DMS 273 (cell line): ENCODE measurements at regions not wholly inside any gene's neighbourhood (a gene's known extent, or its start where the extent isn't known, plus 50 kb on each side); places are given as distances from the start of the nearest gene placed in this dataset.
"Not testable (repeated sequence)": the region's sequence is repeated elsewhere in the genome, so short reads cannot be mapped to it uniquely, and the experiment has no call there.

Experiments
- DNase-seq: peaks from one replicate; lab custom pipeline; 2025; ENCODE audit not compliant: unreplicated experiment; lab: John Stamatoyannopoulos, UW

DNA sequence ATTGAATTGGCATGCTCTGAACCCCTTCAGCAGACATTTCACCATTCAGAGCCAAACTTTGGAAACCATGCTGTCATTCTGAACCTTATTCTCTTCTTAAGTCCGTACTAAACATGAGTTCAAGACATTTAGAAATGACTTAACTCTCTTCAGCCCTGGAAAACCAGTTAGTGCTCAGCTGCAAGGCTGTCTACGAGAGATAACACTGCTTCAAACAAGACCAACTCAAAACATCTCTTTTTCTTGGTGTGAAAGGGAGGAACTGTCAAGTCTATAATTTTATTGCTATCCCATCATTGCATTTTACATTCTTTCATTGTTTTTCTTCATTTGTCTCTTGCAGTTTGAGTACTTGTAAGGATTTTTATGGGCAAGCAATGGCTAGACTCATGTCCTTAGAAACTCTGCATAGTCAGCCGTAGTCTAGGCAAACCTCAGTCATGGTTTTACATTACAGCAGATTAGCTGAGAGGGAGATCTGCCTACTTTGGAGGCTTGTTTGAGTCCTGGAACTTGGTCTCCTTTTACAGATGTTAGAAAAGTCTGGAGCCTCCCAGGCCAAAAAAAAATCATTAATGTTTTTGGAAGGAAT, 120.6 kb upstream of the JADE1 start:
- DNase-seq = no peak

DNA sequence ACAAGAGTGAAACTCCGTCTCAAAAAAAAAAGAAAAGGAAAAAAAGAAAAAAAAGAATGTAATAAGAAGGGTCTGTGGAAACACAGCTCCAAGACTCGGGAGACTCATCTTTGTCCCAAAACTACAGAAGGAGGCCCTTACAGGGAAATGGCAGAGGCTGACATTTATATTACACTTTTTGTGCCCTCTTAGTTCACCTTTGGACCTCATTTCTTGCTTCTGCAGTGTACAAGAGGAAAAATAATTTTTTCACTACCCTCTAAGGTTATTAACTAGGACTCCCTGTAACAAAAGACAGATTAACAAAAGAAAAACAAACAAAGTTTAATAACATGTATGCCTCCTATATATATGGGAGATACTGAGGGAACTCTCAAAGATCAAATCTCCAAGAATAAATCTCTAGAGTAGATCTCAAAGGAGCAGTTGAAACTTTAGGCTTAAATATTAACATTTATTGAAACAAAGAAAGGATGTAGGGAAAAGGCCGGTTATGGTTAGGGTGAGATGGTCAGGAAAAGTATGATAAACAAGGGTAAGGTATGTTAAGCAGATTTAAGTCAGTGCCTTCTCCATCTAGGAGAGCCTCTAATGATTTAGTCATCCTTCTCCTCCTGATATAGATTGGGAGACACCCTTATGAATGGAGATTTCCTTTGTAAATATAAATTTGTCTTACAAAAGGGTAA, 121.3 kb upstream of the JADE1 start:
- DNase-seq = no peak

GRCh38 chr4:128686810-128687209, 122.7 kb upstream of the JADE1 start:
- DNase-seq = no peak

GRCh38 chr4:128686032-128686465, 123.5 kb upstream of the JADE1 start:
- DNase-seq = no peak

GRCh38 chr4:128684016-128684415, 125.5 kb upstream of the JADE1 start:
- DNase-seq = no peak

DNA sequence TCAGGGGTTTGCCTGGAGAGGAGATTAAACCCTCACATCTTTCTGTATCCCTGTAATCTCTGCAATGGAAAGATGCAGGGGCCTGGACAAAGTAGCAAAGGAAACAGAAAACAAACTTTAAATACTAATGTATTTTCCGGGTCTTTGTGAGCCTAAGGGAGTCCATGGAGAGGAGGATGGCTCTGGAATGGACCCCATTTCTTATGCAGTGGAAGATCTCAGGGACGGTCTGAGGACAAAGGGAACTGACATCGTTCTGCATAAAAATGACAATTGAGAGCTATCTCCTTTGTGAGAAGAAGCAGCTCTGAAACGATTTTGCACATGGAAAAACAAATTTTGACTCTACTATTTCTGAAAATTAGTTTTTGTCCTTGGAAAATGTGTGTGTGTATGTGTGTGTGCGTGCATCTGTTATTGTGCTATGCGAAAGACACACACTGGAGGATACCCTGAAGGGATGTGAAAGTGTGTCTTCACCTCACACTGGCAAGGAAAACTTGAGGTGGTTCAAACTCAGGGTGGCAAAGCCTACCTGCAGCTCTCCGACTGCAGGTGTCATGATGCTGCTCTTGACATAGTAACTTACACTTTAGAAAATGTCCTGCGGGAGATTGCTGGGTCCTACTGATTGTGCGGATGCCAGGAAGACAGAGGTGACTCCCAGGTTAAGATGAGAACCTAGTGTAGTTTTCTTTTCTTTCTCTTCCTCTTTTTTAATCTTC, 126.4 kb upstream of the JADE1 start:
- DNase-seq = no peak

- DNase-seq = no peak
Observed at GRCh38 chr4:128676095-128676494, 133.4 kb upstream of the JADE1 start.

- DNase-seq = no peak
Observed at GRCh38 chr4:128675083-128675482, 134.4 kb upstream of the JADE1 start.

DNA sequence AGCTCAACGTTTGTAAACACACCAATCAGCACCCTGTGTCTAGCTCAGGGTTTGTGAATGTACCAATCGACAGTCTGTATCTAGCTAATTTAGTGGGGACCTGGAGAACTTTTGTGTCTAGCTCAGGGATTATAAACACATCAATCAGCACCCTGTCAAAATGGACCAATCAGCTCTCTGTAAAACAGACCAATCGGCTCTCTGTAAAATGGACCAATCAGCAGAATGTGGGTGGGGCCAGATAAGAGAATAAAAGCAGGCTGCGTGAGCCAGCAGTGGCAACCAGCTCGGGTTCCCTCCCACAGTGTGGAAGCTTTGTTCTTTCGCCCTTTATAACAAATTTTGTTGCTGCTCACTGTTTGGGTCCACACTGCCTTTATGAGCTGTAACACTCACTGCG, 136.3 kb upstream of the JADE1 start:
- not testable (repeated sequence) for DNase-seq

DNA sequence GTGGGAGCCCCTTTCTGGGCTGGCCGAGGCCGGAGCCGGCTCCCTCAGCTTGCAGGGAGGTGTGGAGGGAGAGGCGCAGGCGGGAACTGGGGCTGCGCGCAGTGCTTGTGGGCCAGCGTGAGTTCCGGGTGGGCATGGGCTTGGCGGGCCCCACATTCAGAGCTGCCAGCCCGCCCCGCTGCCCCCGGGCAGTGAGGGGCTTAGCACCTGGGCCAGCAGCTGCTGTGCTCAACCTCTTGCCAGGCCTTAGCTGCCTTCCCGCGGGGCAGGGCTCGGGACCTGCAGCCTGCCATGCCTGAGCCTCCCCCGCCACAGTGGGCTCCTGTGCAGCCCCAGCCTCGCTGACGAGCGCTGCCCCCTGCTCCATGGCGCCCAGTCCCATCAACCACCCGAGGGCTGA, 136.9 kb upstream of the JADE1 start:
- not testable (repeated sequence) for DNase-seq

- no peak for DNase-seq
Observed at GRCh38 chr4:128670513-128670912, 139.0 kb upstream of the JADE1 start.

DNA sequence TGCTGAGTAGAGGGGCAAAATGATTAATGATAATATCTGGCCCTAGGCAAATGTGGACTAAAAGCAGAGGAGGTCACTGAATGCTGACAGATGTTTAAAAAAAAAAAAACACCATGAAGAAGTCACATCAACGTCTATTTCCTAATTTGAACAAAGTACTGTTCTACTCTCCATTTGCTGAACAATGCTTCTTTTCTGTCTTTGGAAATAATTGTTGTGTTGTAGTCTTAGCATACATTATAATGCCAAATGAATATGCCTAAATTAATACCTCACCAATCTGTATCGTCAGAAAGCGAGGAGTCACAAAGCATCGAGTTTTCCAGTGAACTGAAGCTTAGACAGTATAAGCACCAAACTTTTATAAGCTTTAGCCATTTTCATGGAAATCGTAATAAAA, 140.9 kb upstream of the JADE1 start:
- no peak for DNase-seq

- DNase-seq = no peak
Observed at GRCh38 chr4:128665514-128665913, 144.0 kb upstream of the JADE1 start.

DNA sequence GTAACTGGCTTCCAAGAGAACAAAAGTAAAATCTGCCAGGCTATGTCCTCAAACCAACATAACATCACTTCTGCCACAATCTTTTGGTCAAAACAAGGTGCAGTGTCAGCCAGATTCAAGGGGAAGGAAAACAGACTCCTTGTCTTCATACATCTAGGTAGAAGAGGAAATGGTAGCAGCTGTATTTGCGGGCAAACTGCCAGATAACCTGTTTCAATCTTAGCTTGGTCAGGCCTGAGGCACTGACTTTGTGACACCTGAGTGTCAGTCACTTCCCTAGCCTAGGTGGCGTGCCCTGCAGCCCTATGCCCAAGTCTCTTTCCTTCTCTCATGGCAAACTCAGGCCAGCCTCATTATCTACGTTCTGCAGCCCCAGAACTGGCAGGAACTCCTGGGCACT, 146.2 kb upstream of the JADE1 start:
- peak; percentile 6 for DNase-seq

DNA sequence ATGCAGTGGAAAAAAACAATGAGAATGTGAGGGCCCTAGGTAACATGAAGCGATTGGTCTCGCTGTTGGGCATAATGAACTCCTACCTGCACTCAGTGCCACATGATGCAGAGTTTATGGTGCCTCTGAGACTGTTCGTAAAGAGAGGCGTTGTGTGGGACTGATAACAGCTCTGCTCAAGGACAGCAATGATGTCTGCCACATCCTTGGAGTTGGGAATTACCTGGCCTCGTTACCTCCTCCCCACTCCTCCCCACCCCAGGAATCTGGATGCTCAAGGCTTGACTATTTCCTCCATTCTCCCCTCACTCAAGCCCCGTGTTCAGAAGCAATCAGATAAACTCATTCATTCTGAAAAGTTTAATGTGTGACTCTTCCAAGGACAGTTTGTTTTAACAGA, 148.0 kb upstream of the JADE1 start:
- DNase-seq = no peak

DNA sequence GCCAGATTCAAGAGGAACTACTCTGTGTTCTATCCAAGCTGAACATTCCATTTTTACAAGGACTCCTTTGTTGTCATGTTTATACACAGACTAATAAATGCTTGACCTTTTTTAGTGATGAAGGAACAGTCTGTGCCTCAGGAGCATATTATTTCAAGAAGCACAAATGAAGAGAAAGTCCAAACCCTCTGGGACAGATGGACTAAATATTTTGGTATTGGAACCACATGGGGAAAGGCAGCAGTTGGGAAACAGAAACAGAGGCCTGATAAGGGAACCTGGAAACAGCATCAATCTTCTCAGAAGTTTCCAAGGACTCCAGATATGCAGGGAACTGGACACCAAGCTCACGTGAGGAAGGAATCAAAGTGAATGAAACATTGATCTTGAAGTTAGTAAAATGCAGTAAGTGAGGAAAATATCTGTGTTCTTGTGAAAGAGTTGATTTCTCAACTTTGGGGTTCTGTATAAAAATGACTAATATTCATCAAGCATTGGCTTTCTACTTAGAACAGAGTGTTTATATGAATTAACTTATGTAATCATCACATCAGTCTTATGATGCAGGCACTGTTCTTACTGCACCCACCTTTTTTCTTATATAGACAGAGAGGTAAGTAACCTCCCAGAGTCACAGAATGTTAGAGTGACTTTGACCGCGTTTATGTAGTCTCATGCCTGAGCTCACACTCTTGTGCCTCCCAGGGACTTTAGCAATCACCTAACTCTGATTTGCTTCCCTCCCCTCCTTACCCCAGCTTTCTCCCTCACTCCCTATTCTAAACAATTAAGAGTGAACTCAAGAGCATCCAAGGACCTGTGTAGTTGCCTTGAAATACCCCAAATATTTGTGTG, 148.9 kb upstream of the JADE1 start:
- DNase-seq = no peak

DNA sequence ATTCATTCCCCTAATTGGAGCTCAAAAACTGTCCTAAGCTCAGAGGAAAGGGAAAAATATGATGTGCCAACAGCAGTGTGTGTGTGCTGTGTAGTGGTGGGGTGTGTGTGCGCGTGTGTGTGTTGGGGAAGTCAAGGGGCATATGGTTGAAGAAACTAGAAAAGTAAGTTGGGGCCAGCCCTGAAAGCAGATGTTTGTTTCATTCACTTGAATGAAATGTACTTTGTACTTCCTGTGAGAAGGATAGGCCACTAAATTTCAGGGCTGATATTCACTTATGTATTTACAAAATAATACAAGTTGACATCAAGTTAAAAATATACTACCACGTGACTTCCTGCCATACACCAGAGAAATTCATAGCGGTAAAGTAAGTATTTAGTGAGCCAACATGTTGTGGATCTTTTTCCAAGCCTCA, 151.3 kb upstream of the JADE1 start:
- no peak for DNase-seq

GRCh38 chr4:128657638-128658037, 151.9 kb upstream of the JADE1 start:
- no peak for DNase-seq

DNA sequence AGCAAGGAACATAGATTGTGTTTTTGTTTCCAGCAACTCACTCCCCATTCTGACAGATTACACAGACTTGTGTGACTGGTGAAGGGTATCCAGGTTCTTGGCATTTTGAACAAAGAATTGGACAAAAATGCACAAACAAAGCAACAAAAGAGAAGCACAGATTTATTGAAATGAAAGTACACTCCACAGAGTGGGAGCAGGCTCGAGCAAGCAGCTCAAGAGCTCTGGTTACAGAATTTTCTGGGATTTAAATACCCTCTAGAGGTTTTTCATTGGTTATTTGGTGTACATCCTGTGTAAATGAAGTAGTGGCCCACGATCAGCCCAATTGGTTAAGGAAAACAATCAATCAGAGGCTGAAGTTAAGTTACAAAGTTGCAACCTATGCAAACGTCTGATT, 155.0 kb upstream of the JADE1 start:
- DNase-seq = no peak

- peak; percentile 67 for DNase-seq
Observed at GRCh38 chr4:128653527-128654444, 155.7 kb upstream of the JADE1 start.
